GM21515 (cell line): ENCODE measurements at regions not wholly inside any gene's neighbourhood (a gene's known extent, or its start where the extent isn't known, plus 50 kb on each side); places are given as distances from the start of the nearest gene placed in this dataset.

Source experiments
- ATAC-seq: cut with Tn5 transposase; IDR thresholded peaks from one replicate; pipeline ENCODE4 v1.9.1; 2021; ENCODE audit not compliant: unreplicated experiment

- no peak for ATAC-seq
Observed at GRCh38 chr6:103995571-103995970, 864.1 kb downstream of the HACE1 start.

- ATAC-seq = no peak
Observed at GRCh38 chr6:103983860-103984259, 875.9 kb downstream of the HACE1 start.

- ATAC-seq = no peak
Observed at GRCh38 chr6:103983011-103983410, 876.7 kb downstream of the HACE1 start.

GRCh38 chr6:103982574-103982973 lies 877.1 kb downstream of the HACE1 start:
- ATAC-seq = no peak

- no peak for ATAC-seq
Observed at GRCh38 chr6:103979308-103979707, 880.4 kb downstream of the HACE1 start.

GRCh38 chr6:103937389-103937788 lies 922.3 kb downstream of the HACE1 start:
- ATAC-seq = no peak

- ATAC-seq = no peak
Observed at GRCh38 chr6:103925317-103925716, 934.4 kb downstream of the HACE1 start.

- ATAC-seq = no peak
Observed at GRCh38 chr6:103910018-103910417, 949.7 kb downstream of the HACE1 start.

- ATAC-seq = no peak
Observed at GRCh38 chr6:103908898-103909297, 950.8 kb downstream of the HACE1 start.

GRCh38 chr6:103895136-103895535 lies 964.6 kb downstream of the HACE1 start:
- no peak for ATAC-seq

GRCh38 chr6:103893141-103893581 lies 966.6 kb downstream of the HACE1 start:
- ATAC-seq = no peak

GRCh38 chr6:103886951-103887350 lies 972.8 kb downstream of the HACE1 start:
- ATAC-seq = no peak

GRCh38 chr6:103885446-103885845 lies 974.3 kb downstream of the HACE1 start:
- ATAC-seq = no peak

- ATAC-seq = no peak
Observed at GRCh38 chr6:103879800-103880199, 979.9 kb downstream of the HACE1 start.

GRCh38 chr6:103875221-103875620 lies 984.5 kb downstream of the HACE1 start:
- no peak for ATAC-seq

- ATAC-seq = no peak
Observed at GRCh38 chr6:103874575-103874974, 985.1 kb downstream of the HACE1 start.

GRCh38 chr6:103872678-103873077 lies 987.0 kb downstream of the HACE1 start:
- no peak for ATAC-seq

GRCh38 chr6:103872233-103872632 lies 987.5 kb downstream of the HACE1 start:
- ATAC-seq = no peak

GRCh38 chr6:103870970-103871369 lies 988.7 kb downstream of the HACE1 start:
- ATAC-seq = no peak

GRCh38 chr6:103862297-103862696 lies 997.4 kb downstream of the HACE1 start:
- ATAC-seq = no peak

GRCh38 chr6:103858003-103858402 lies 1001.7 kb downstream of the HACE1 start:
- ATAC-seq = no peak

GRCh38 chr6:103855750-103856149 lies 1004.0 kb downstream of the HACE1 start:
- no peak for ATAC-seq

- no peak for ATAC-seq
Observed at GRCh38 chr6:103854059-103854458, 1005.7 kb downstream of the HACE1 start.

GRCh38 chr6:103838457-103838856 lies 1021.3 kb downstream of the HACE1 start:
- ATAC-seq = no peak
